Upper lobe of right lung (tissue), 1 donor: ENCODE measurements at regions not wholly inside any gene's neighbourhood (a gene's known extent, or its start where the extent isn't known, plus 50 kb on each side); places are given as distances from the start of the nearest gene placed in this dataset.

Experiments
- ATAC-seq: fragments of 200-7000 bp; cut with Tn5 transposase; one replicate; pipeline ENCODE4 v1.9.1; 2020; ENCODE audit warnings: mild to moderate bottlenecking, moderate library complexity
- DNase-seq: peaks from one replicate; pipeline ENCODE4 v3.0.0-alpha.2; 2020
- H3K27ac ChIP-seq: fragments of 200-600 bp; one replicate; pipeline ENCODE4 v1.8.0; 2022
- H3K27me3 ChIP-seq: fragments of 200-600 bp; one replicate; pipeline ENCODE4 v1.8.0; 2022; ENCODE audit warnings: mild to moderate bottlenecking
- H3K36me3 ChIP-seq: fragments of 200-600 bp; one replicate; pipeline ENCODE4 v1.8.0; 2022
- H3K4me1 ChIP-seq: fragments of 200-600 bp; one replicate; pipeline ENCODE4 v1.8.0; 2022
- H3K4me3 ChIP-seq: fragments of 200-600 bp; one replicate; pipeline ENCODE4 v1.8.0; 2022; ENCODE audit warnings: mild to moderate bottlenecking
- H3K9me3 ChIP-seq: fragments of 200-600 bp; one replicate; pipeline ENCODE4 v1.8.0; 2022
- CTCF ChIP-seq: fragments of 200-600 bp; IDR thresholded peaks from one replicate; pipeline ENCODE4 v1.8.0; 2022; ENCODE audit warnings: antibody characterized with exemption
- intact Hi-C: fragments of 100-400 bp; cut with DNase I; formaldehyde crosslinking; loops from one replicate; pipeline ENCODE4 v1.11.0; 2022
- donor health status: DM: no; HTN: yes; CAD: no; lungs with severe emphysema.

GRCh38 chr3:22262386-22262785 is 511.4 kb upstream of the ZNF385D start:
- Histone ChIP-seq H3K4me1 (no peaks in the 10 kb centered on the region), H3K27ac (no peak overlapping the region), H3K27me3 (no peaks in the 10 kb centered on the region), H3K9me3 (no peaks in the 10 kb centered on the region), H3K4me3 (no peak overlapping the region), H3K36me3 (no peaks in the 10 kb centered on the region)
- ATAC-seq = no peak
- no peak for DNase-seq
- no peak for TF ChIP-seq CTCF
- intact Hi-C loops = no loop called here

GRCh38 chr3:22263042-22263441 is 512.0 kb upstream of the ZNF385D start:
- DNase-seq (no peak), ATAC-seq (no peak)
- no peak for TF ChIP-seq CTCF
- H3K9me3 ChIP-seq = no peaks in the 10 kb centered on the region
- intact Hi-C loops = no loop called here
- H3K27ac ChIP-seq = no peak overlapping the region
- no peaks in the 10 kb centered on the region for H3K4me1 ChIP-seq
- H3K27me3 ChIP-seq = no peaks in the 10 kb centered on the region
- H3K4me3 ChIP-seq = no peak overlapping the region
- no peaks in the 10 kb centered on the region for H3K36me3 ChIP-seq

- DNase-seq (no peak), ATAC-seq (no peak)
- TF ChIP-seq CTCF = no peak
- no peaks in the 10 kb centered on the region for H3K4me1 ChIP-seq
- no peaks in the 10 kb centered on the region for H3K27me3 ChIP-seq
- no peaks in the 10 kb centered on the region for H3K9me3 ChIP-seq
- intact Hi-C loops = no loop called here
- no peak overlapping the region for H3K4me3 ChIP-seq
- H3K27ac ChIP-seq = no peak overlapping the region
- no peaks in the 10 kb centered on the region for H3K36me3 ChIP-seq
These were observed 514.4 kb upstream of the ZNF385D start for GRCh38 chr3:22265403-22265802.

- no peak for ATAC-seq
- intact Hi-C loops = no loop called here
These were observed 518.8 kb upstream of the ZNF385D start for GRCh38 chr3:22269831-22270230.

GRCh38 chr3:22276351-22276750 is 525.3 kb upstream of the ZNF385D start:
- H3K27me3 ChIP-seq = no peaks in the 10 kb centered on the region
- H3K4me1 ChIP-seq = no peaks in the 10 kb centered on the region
- no peak overlapping the region for H3K27ac ChIP-seq
- no peaks in the 10 kb centered on the region for H3K36me3 ChIP-seq
- ATAC-seq (no peak), DNase-seq (no peak)
- intact Hi-C loops = no loop called here
- no peak overlapping the region for H3K4me3 ChIP-seq
- no peak for TF ChIP-seq CTCF
- H3K9me3 ChIP-seq = no peaks in the 10 kb centered on the region

More at GRCh38 chr3:22269831-22270230, 518.8 kb upstream of the ZNF385D start:
- Histone ChIP-seq H3K27me3 (no peaks in the 10 kb centered on the region), H3K4me3 (no peak overlapping the region), H3K4me1 (no peaks in the 10 kb centered on the region), H3K9me3 (no peaks in the 10 kb centered on the region), H3K36me3 (no peaks in the 10 kb centered on the region), H3K27ac (no peak overlapping the region)
- no peak for DNase-seq
- no peak for TF ChIP-seq CTCF

- H3K27ac ChIP-seq = no peak overlapping the region
- no peaks in the 10 kb centered on the region for H3K4me1 ChIP-seq
- H3K4me3 ChIP-seq = no peak overlapping the region
- no peaks in the 10 kb centered on the region for H3K36me3 ChIP-seq
- no peaks in the 10 kb centered on the region for H3K27me3 ChIP-seq
- intact Hi-C loops = no loop called here
- DNase-seq (no peak), ATAC-seq (no peak)
- no peaks in the 10 kb centered on the region for H3K9me3 ChIP-seq
- no peak for TF ChIP-seq CTCF
These were observed 533.5 kb upstream of the ZNF385D start for GRCh38 chr3:22284559-22284958.
